ENCODE measurements at regions not wholly inside any gene's neighbourhood (a gene's known extent, or its start where the extent isn't known, plus 50 kb on each side); places are given as distances from the start of the nearest gene placed in this dataset.

GRCh38 chr17:43308999-43309398 is 75.2 kb upstream of the RNU2-1 start:
- H2BK20ac ChIP-seq (ENCODE audit: low read length), result no peak overlapping the region
- H2BK120ac ChIP-seq (replicated peaks; ENCODE audit: low read depth, low read length), result no peak overlapping the region
- H3K14ac ChIP-seq (ENCODE audit: insufficient read length), result no peak overlapping the region
- H2AFZ ChIP-seq (ENCODE audit: low read length), result no peak overlapping the region
- H3K23me2 ChIP-seq (ENCODE audit: low read depth, low read length), result no peaks in the 10 kb centered on the region
- no peak overlapping the region for H3K27ac ChIP-seq (ENCODE audit: low read depth, low read length)
- H3K79me2 ChIP-seq (ENCODE audit: control insufficient read depth in 1 of 2, insufficient read depth in 2 of 2, low read length in 2 of 2), result no peaks in the 10 kb centered on the region
- no peak overlapping the region for H3K4me3 ChIP-seq (ENCODE audit: extremely low read depth in 1 of 4, insufficient read depth in 2 of 4, low read depth in 3 of 4, low read length in 4 of 4)
- ChIA-PET POLR2A (ENCODE audit: partially characterized antibody) (interaction anchor here (0.6 to 3.8 kb wide), 6 partner anchors 7 to 311 kb away, joined by 3 to 34 read pairs (median 10); partner anchors contain the start of gene RPL27), CTCF (ENCODE audit: partially characterized antibody) (interaction anchor here (0.6 to 1.9 kb wide), 20 partner anchors 9 to 514 kb away, joined by 3 to 9 read pairs (median 4); no protein-coding TSS in a partner anchor)
- no peaks in the 10 kb centered on the region for H4K20me1 ChIP-seq (replicated peaks in 1 of 2; ENCODE audit: control insufficient read depth in 1 of 2, insufficient read depth in 2 of 2, low read length in 2 of 2)
- H3K27me3 ChIP-seq (replicated peaks in 1 of 4; ENCODE audit: control insufficient read depth in 3 of 4, extremely low read depth in 1 of 4, insufficient read depth in 3 of 4, low read length in 3 of 4), result no peaks in the 10 kb centered on the region
- peak in 1 of 2 experiments; percentile 11 for DNase-seq (ENCODE audit: low read depth in 1 of 2, low spot score in 2 of 2)
- no peaks in the 10 kb centered on the region for H3K9me3 ChIP-seq (ENCODE audit: insufficient read depth in 2 of 2, low read depth in 1 of 2, low read length in 1 of 2)
- H4K91ac ChIP-seq (replicated peaks; ENCODE audit: insufficient read length, low read length), result no peak overlapping the region
- 88% methylated on average over 6 of the region's 6 CpGs; no CpG with 5 or more reads in 1 of the 2 experiments for WGBS, 2 experiments (ENCODE audit: extremely low coverage in 1 of 2, insufficient coverage in 1 of 2, insufficient read length in 1 of 2, insufficient replicate concordance in 2 of 2, low coverage in 1 of 2, low lambda C conversion rate in 2 of 2, missing lambda C conversion rate in 1 of 2)
- no peak overlapping the region for H2BK15ac ChIP-seq (ENCODE audit: low read length)
- H3K9ac ChIP-seq (replicated peaks in 1 of 4; ENCODE audit: extremely low read depth in 1 of 4, low read depth in 3 of 4, low read length in 3 of 4), result no peak overlapping the region
- H3K36me3 ChIP-seq (ENCODE audit: control insufficient read depth in 2 of 4, insufficient read depth in 4 of 4, low read length in 3 of 4), result no peaks in the 10 kb centered on the region
- no peak overlapping the region for H3K4ac ChIP-seq (replicated peaks; ENCODE audit: insufficient read length, low read depth, low read length)
- H4K8ac ChIP-seq (ENCODE audit: extremely low read depth, insufficient read depth, low read length), result no peak overlapping the region
- H3K4me1 ChIP-seq (replicated peaks in 1 of 4; ENCODE audit: control insufficient read depth in 3 of 4, insufficient read depth in 4 of 4, low read length in 3 of 4), result peaks cover 0 to 4% (median 0%) of the 10 kb centered on the region in 4 experiments; a peak in 1 of 7 replicates
- TF ChIP-seq MAFK (IDR thresholded peaks at IDR 0.05; ENCODE audit: low read depth, low read length) (no peak), ASH2L (IDR thresholded peaks at IDR 0.05; ENCODE audit: low read length) (no peak), GABPA (IDR thresholded peaks at IDR 0.05; ENCODE audit: borderline replicate concordance, insufficient read depth, low read length) (no peak), E2F6 (IDR thresholded peaks at IDR 0.05) (no peak)
- H4K5ac ChIP-seq (ENCODE audit: insufficient read length, low read depth, low read length), result no peak overlapping the region
- no peak overlapping the region for H2AK5ac ChIP-seq (ENCODE audit: low read depth, low read length)
- H2BK5ac ChIP-seq (ENCODE audit: low read depth, low read length), result no peak overlapping the region
- no peak overlapping the region for H3K56ac ChIP-seq (replicated peaks; ENCODE audit: insufficient read length, low read depth, low read length)
- FAIRE-seq, result no peak
- H3K18ac ChIP-seq (ENCODE audit: extremely low read depth, low read length), result no peak overlapping the region
- H3K4me2 ChIP-seq (ENCODE audit: insufficient read depth in 1 of 2, low read depth in 2 of 2, low read length in 2 of 2), result no peak overlapping the region
- H3K23ac ChIP-seq (ENCODE audit: insufficient read length), result no peak overlapping the region
- H3K79me1 ChIP-seq (ENCODE audit: low read depth, low read length), result no peaks in the 10 kb centered on the region
- no peak overlapping the region for H2BK12ac ChIP-seq (ENCODE audit: low read depth, low read length)

Measured in H1 (cell line).